ENCODE measurements at regions not wholly inside any gene's neighbourhood (a gene's known extent, or its start where the extent isn't known, plus 50 kb on each side); places are given as distances from the start of the nearest gene placed in this dataset.
A peak's percentile ranks its signal among the peaks of the same experiment; 100 is the strongest.

DNA sequence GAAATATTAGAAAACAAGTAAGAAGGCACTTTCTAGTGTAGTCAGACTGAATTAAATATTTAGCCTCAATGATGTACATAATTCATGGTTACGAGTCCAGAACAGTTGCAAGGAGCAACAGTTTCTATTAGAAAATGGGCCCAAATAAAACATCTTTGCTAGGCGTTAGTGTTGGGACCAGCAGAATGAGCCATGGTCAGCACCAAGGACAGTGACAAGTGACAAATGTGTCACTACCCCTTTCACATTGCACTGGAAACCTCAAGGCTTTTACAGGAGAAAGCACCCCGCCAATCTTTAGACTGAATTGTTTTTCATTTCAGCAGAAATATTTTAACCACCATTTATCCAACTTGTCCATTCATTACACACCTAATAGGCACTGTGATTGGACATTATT, 301.3 kb upstream of the ADCY2 start:
- DNase-seq (ENCODE audit: low read depth in 1 of 2, low spot score in 1 of 2) (no peak), FAIRE-seq (no peak), ATAC-seq (no peak)
- Histone ChIP-seq H3K4me3 (no peak overlapping the region), H3K4me1 (no peaks in the 10 kb centered on the region), H3K4me2 (no peak overlapping the region), H3K27ac (no peak overlapping the region), H3K9me3 (no peaks in the 10 kb centered on the region)
- CTCF ChIA-PET: no interaction called here
- no peak for TF ChIP-seq HOXA7 (CRISPR knock-in tag; IDR thresholded peaks at IDR 0.05)
- TF ChIP-seq, protein P1, sequence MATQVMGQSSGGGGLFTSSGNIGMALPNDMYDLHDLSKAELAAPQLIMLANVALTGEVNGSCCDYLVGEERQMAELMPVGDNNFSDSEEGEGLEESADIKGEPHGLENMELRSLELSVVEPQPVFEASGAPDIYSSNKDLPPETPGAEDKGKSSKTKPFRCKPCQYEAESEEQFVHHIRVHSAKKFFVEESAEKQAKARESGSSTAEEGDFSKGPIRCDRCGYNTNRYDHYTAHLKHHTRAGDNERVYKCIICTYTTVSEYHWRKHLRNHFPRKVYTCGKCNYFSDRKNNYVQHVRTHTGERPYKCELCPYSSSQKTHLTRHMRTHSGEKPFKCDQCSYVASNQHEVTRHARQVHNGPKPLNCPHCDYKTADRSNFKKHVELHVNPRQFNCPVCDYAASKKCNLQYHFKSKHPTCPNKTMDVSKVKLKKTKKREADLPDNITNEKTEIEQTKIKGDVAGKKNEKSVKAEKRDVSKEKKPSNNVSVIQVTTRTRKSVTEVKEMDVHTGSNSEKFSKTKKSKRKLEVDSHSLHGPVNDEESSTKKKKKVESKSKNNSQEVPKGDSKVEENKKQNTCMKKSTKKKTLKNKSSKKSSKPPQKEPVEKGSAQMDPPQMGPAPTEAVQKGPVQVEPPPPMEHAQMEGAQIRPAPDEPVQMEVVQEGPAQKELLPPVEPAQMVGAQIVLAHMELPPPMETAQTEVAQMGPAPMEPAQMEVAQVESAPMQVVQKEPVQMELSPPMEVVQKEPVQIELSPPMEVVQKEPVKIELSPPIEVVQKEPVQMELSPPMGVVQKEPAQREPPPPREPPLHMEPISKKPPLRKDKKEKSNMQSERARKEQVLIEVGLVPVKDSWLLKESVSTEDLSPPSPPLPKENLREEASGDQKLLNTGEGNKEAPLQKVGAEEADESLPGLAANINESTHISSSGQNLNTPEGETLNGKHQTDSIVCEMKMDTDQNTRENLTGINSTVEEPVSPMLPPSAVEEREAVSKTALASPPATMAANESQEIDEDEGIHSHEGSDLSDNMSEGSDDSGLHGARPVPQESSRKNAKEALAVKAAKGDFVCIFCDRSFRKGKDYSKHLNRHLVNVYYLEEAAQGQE (IDR thresholded peaks at IDR 0.05): peak; percentile 81
- POLR2A ChIA-PET: no interaction called here
- WGBS (ENCODE audit: missing lambda C conversion rate): 5% methylated on average over 3 of the region's 3 CpGs

DNA sequence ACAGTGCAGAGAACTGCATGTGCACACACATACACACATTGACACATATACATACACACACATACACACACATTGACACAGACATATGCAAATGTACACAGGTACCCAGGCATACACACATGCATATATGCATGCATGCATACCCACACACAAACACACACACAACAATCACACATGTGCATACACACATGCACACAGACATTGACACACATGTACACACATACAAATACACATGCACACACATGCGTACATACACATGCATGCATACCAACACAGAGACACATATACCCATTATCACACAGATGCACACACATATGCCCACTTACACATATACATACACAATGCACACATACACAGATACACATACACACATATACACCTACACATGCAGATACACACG, 299.6 kb upstream of the ADCY2 start:
- ATAC-seq (no peak), DNase-seq (ENCODE audit: low read depth in 1 of 2, low spot score in 1 of 2) (no peak), FAIRE-seq (no peak)
- no peak for TF ChIP-seq SMC3 (IDR thresholded peaks at IDR 0.05)
- Histone ChIP-seq H3K9me3 (no peaks in the 10 kb centered on the region), H3K4me1 (no peaks in the 10 kb centered on the region), H3K4me2 (no peak overlapping the region), H3K4me3 (no peak overlapping the region), H3K27ac (no peak overlapping the region)
- WGBS (ENCODE audit: missing lambda C conversion rate): 11% methylated on average over 2 of the region's 2 CpGs
- CTCF ChIA-PET: no interaction called here
- POLR2A ChIA-PET: no interaction called here

DNA sequence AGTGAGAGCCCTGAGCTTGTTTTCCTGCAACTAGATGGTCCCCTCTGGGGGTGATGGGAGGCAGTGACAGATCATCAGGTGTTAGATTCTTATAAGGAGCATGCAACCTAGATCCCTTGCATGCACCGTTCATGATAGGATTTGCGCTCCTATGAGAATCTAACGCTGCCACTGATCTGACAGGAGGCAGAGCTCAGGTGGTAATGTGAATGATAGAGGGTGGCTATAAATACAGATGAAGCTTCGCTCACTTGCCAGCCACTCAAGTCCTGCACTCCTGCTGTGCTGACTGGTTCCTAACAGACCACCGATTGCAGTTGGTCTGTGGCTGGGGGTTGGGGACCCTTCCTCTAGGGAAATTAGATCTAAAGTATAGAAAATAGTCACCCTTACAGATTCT, 290.6 kb upstream of the ADCY2 start:
- POLR2A ChIA-PET: no interaction called here
- TF ChIP-seq, protein P2, sequence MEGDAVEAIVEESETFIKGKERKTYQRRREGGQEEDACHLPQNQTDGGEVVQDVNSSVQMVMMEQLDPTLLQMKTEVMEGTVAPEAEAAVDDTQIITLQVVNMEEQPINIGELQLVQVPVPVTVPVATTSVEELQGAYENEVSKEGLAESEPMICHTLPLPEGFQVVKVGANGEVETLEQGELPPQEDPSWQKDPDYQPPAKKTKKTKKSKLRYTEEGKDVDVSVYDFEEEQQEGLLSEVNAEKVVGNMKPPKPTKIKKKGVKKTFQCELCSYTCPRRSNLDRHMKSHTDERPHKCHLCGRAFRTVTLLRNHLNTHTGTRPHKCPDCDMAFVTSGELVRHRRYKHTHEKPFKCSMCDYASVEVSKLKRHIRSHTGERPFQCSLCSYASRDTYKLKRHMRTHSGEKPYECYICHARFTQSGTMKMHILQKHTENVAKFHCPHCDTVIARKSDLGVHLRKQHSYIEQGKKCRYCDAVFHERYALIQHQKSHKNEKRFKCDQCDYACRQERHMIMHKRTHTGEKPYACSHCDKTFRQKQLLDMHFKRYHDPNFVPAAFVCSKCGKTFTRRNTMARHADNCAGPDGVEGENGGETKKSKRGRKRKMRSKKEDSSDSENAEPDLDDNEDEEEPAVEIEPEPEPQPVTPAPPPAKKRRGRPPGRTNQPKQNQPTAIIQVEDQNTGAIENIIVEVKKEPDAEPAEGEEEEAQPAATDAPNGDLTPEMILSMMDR (IDR thresholded peaks at IDR 0.05): no peak
- no peak for TF ChIP-seq FOSB (CRISPR knock-in tag; IDR thresholded peaks at IDR 0.05)
- Histone ChIP-seq H3K4me1 (no peaks in the 10 kb centered on the region), H3K4me2 (no peak overlapping the region), H3K27ac (no peak overlapping the region), H3K9me3 (no peaks in the 10 kb centered on the region), H3K4me3 (no peak overlapping the region)
- DNase-seq (ENCODE audit: low read depth in 1 of 2, low spot score in 1 of 2): no peak
- 25% methylated on average over 5 of the region's 5 CpGs for WGBS (ENCODE audit: missing lambda C conversion rate)
- CTCF ChIA-PET: interaction anchor here (0.7 kb wide), 1 partner anchor 335 kb away, joined by 3 read pairs; no protein-coding TSS in a partner anchor
- no peak for FAIRE-seq
- no peak for ATAC-seq

DNA sequence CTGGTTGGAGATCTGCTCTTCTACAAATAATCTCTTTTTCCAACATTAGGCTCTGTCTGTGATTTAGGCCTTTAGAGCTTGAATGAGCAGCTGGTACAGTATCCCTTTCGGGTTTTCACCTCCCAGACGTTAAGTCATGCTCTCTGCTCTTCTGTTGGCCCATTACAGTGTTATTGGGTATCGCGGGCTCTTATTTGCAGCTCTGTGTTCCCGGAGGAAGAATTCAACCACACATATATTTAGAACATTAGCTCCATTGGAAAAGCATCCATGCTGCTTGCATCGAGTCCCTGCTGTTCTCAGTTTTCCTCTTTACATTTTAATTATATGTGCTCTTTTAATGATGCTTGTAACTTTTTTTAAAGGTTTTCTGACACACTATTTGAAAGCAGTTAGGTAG, 278.0 kb upstream of the ADCY2 start:
- FAIRE-seq (no peak), ATAC-seq (no peak), DNase-seq (ENCODE audit: low read depth in 1 of 2, low spot score in 1 of 2) (no peak)
- WGBS (ENCODE audit: missing lambda C conversion rate): 0% methylated on average over 6 of the region's 6 CpGs
- Histone ChIP-seq H3K9me3 (no peaks in the 10 kb centered on the region), H3K4me3 (no peak overlapping the region), H3K27ac (no peak overlapping the region), H3K4me2 (no peak overlapping the region), H3K4me1 (no peaks in the 10 kb centered on the region)
- CTCF ChIA-PET: no interaction called here
- POLR2A ChIA-PET: no interaction called here
- no peak for TF ChIP-seq HDAC2 (IDR thresholded peaks at IDR 0.05)
- TF ChIP-seq ESRRA (IDR thresholded peaks at IDR 0.05; ENCODE audit: borderline replicate concordance, low read length): no peak
- TF ChIP-seq, protein P3, sequence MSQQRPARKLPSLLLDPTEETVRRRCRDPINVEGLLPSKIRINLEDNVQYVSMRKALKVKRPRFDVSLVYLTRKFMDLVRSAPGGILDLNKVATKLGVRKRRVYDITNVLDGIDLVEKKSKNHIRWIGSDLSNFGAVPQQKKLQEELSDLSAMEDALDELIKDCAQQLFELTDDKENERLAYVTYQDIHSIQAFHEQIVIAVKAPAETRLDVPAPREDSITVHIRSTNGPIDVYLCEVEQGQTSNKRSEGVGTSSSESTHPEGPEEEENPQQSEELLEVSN (IDR thresholded peaks at IDR 0.05; ENCODE audit: borderline replicate concordance, low read depth): no peak
- TF ChIP-seq, protein P4, sequence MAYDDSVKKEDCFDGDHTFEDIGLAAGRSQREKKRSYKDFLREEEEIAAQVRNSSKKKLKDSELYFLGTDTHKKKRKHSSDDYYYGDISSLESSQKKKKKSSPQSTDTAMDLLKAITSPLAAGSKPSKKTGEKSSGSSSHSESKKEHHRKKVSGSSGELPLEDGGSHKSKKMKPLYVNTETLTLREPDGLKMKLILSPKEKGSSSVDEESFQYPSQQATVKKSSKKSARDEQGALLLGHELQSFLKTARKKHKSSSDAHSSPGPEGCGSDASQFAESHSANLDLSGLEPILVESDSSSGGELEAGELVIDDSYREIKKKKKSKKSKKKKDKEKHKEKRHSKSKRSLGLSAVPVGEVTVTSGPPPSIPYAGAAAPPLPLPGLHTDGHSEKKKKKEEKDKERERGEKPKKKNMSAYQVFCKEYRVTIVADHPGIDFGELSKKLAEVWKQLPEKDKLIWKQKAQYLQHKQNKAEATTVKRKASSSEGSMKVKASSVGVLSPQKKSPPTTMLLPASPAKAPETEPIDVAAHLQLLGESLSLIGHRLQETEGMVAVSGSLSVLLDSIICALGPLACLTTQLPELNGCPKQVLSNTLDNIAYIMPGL (CRISPR knock-in tag; IDR thresholded peaks at IDR 0.05; ENCODE audit: borderline replicate concordance): no peak
- TF ChIP-seq, protein P5, sequence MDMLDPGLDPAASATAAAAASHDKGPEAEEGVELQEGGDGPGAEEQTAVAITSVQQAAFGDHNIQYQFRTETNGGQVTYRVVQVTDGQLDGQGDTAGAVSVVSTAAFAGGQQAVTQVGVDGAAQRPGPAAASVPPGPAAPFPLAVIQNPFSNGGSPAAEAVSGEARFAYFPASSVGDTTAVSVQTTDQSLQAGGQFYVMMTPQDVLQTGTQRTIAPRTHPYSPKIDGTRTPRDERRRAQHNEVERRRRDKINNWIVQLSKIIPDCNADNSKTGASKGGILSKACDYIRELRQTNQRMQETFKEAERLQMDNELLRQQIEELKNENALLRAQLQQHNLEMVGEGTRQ (IDR thresholded peaks at IDR 0.05): no peak
- no peak for TF ChIP-seq GATA3 (IDR thresholded peaks at IDR 0.05; ENCODE audit: borderline replicate concordance)
- no peak for TF ChIP-seq CBX8 (IDR thresholded peaks at IDR 0.05)
- no peak for TF ChIP-seq TFCP2L1 (CRISPR knock-in tag; IDR thresholded peaks at IDR 0.05)
- TF ChIP-seq, protein P6, sequence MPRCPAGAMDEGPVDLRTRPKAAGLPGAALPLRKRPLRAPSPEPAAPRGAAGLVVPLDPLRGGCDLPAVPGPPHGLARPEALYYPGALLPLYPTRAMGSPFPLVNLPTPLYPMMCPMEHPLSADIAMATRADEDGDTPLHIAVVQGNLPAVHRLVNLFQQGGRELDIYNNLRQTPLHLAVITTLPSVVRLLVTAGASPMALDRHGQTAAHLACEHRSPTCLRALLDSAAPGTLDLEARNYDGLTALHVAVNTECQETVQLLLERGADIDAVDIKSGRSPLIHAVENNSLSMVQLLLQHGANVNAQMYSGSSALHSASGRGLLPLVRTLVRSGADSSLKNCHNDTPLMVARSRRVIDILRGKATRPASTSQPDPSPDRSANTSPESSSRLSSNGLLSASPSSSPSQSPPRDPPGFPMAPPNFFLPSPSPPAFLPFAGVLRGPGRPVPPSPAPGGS (IDR thresholded peaks at IDR 0.05): no peak
- TF ChIP-seq, protein P1 (IDR thresholded peaks at IDR 0.05): no peak
- TF ChIP-seq RARB (CRISPR knock-in tag; IDR thresholded peaks at IDR 0.05): no peak
- TF ChIP-seq HOXB13 (CRISPR knock-in tag; IDR thresholded peaks at IDR 0.05; ENCODE audit: low read depth): no peak

Measured in A549 (cell line).